Cardiac septum (tissue), 1 donor: ENCODE measurements at regions not wholly inside any gene's neighbourhood (a gene's known extent, or its start where the extent isn't known, plus 50 kb on each side); places are given as distances from the start of the nearest gene placed in this dataset.

ENCODE experiments used
- DNase-seq: peaks from one replicate; pipeline ENCODE4 v3.0.0-alpha.2; 2020; ENCODE audit warnings: low spot score
- intact Hi-C: fragments of 100-400 bp; cut with DNase I; formaldehyde crosslinking; loops from one replicate; pipeline ENCODE4 v1.14.0; 2022
- donor health status: DM: no; HTN: no; CAD: no.

DNA sequence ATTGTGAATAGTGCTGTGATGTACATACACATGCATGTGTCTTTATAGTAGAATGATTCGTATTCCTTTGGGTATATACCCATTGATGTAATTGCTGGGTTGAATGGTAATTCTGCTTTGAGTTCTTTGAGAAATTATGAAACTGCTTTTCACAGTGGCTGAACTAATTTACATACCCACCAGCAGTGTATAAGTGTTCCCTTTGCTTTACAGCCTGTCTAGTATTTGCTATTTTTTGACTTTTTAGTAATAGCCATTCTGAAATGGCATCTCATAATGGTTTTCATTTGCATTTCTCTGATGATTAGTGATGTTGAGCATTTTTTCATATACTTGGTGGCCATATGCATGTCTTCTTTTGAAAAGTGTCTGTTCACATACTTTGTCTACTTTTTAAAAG lies 54.5 kb upstream of the FAM78B start:
- intact Hi-C loops = no loop called here
- DNase-seq = no peak

DNA sequence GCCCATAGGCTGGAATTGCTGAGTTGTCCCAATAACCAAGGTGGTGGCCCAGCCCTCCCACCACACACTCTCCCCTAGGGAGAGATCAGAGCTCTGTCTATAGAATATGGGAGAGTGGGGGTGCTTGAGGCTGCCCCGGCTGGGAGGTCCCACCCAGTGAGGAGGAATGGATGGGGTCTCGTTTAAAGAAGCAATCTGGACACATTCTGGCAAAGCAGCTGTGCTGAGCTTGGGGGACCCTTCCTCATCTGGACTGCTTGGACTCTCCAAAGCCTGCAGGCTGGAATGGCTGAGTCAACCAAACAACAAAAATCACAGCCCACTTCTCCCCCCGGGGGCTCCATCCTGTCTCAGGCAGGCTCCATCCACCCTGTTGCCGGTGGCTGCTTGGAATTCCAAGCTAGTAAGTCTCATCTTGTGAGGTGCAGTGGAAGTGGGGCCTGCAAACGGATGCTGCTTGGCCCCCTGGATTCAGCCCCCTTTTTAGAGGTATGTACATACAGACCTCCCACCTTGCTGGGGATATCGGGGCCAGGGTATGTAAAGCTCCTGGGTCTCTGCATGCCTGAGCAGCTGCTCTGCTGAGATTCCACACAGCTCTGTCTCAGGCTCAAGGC lies 67.1 kb upstream of the FAM78B start:
- intact Hi-C loops = no loop called here
- no peak for DNase-seq

DNA sequence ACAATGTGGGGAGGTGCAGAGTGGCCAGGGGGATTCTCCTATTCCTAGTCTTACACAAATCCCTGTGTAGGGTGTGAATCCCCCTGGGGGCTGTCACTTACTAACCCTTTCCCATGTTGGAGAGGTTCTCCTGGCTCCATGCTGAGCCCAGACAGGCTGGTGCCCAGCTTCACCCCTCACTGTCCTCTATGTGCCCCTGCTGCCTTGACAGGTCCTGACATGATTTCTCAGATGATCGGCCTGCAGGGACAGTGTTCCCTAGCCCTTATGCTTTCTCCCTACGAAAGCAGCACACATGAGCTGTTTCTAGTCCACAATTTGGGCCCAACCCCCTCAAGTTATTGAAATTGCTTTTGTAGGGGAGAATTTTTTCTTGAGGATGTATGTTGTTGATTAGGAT lies 68.9 kb upstream of the FAM78B start:
- intact Hi-C loops = no loop called here

DNA sequence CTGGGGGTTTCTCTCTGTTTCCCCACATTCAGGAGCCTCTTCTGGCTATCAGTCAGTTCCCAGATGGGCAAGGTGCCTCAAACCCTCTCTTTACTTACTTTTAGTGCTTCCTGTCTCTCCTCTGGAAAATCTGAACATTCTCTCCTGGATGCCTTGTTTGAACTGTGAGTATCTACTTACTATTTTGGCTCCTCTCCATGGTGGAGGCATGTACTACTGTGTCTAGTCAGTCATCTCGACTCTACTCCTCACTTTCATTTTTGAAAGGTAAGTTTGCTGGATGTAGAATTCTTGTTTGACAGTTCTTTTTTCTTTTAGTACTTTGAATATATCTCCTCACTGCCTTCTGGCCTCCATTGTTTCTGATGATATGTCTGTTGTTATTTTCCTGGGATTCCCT lies 70.9 kb upstream of the FAM78B start:
- intact Hi-C loops = no loop called here
- DNase-seq = no peak

More for the DNA sequence above, 68.9 kb upstream of the FAM78B start:
- no peak for DNase-seq

DNA sequence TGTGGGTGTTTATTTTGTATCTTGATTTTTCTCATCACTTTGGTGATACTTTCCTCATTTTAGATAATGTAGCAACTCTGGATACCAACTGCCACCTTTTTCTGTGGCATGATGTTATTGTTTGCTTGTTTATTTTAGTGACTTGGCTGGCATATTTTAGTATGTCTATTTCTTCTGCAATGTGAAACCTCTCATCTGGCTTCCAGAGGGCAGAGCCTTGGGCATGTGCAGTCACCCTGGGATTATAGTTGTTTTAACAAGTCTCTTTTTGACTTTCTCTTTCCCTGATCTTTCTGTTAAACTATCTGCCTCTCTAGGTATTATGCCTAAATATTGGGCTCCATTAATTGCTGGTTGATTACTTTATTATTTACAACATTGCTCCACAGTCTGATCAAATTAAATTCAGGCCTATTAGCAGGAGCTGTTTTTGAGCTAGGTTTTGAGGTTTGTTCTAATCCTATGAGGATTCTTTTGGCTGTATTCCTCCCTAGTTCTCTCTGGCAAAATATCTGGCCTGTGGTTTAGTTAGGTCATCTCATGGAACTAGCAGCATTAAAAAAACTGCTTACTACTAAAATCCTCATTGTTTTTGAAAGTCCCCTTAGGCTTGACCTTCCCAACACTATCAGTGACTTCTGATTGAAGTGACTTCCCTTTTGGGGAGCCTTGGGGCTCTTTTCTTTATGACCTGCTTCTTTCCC lies 86.4 kb upstream of the FAM78B start:
- DNase-seq = no peak
- intact Hi-C loops = no loop called here

DNA sequence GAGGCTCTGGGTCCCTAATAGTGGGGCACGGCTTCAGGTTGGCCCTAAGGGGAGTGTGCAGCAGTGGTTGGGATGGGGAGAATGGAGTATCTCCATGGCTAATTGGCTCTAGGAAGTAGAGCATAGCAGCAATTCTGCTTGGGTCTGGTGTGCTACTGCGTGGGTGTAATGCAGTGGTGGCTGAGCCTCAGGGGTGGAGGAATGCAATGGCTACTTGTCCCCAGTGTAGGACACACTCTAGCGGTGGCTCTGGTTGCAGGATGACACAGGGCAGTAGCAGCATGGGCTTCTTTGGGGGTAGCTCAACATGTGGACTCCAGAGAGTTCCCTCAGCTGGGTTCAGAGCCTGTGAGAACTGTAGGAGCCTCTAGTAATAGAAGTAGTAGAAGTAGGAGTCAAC lies 91.2 kb upstream of the FAM78B start:
- intact Hi-C loops = no loop called here
- no peak for DNase-seq

DNA sequence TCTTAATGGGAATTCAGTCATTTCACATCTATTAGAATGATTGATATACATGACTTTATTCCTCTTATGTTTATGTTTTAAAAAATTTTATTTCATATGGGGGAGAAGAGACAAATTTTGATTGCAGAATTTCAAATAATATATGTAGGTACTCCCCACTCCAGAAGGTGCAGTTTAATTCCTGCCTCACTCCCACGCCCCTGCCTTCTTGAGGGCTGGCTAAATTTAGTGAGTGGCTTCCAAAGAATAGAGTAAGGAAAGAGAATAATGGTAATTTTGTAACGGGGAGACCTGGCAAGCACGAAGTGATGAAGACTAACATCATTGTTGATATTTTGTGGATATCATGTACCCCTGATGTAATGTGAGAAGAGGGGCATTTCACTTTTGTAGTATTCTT lies 94.7 kb upstream of the FAM78B start:
- intact Hi-C loops = no loop called here
- DNase-seq = no peak

DNA sequence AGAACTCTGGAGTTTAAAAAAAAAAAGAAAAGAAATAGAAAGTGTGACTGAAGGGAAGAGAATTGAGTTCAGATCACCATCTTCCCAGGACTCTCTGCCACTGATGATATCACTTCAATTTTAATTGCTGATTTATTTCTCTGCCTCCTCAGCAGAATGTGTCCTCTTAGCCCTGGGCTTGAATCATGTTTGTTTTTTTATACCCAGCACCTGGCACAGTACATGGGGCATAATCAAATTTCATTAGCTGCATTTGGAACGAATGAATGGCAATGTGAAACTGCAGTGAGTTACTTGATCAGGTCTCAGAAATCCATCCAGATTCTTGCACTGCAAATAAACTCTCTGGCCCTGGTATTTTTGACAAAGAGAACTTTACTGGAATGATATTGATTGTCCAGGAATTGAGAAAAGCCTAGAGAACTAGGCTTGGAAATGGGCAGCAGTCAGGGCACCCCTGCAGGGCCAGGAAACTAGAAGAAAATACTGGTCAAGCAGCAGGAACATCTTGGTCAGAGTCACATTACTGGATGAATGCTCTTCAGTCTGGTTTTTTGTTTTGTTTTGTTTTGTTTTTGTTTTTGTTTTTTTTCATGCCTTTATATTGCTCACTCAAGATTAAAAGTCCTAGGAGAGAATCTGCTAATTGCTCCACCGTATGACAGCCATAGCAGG lies 103.8 kb upstream of the FAM78B start:
- intact Hi-C loops = no loop called here
- no peak for DNase-seq

DNA sequence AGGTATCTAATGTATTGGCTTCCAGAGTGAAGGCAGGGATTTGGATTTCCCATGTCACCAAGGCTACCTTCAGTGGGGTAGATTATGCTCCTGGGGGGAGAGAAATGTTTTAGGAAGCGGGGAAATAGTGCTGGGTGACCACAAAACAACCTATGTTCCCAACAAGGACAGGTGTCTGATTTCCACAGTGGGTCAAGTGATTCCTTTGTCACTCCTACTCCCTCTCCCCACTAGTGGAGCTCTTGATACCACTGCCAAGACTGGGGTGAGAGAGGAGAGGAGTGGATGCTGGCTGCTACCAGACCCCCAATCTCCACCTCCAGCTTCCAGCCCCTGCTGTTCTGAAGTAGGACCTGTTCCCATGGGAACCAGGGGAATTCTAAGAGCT lies 104.3 kb upstream of the FAM78B start:
- intact Hi-C loops = no loop called here
- DNase-seq = no peak

DNA sequence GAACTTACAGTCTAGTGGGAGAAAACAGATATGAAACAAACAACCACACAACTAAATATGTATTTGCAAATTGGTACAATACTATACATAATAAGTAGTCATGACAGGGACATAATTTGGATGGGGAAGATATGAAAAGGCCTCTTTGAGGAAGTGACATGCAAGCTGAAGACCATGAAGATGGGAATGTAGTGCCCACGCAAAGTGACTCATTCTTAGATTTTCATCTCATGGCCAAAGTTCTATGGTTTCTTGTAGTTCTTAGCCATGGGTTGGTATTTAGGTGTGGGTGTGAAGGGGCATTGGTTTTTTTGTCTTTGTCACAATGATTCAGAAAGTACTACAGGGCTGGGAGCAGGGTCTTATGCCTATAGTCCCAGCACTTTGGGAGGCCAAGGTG lies 105.4 kb upstream of the FAM78B start:
- intact Hi-C loops = no loop called here
- no peak for DNase-seq

DNA sequence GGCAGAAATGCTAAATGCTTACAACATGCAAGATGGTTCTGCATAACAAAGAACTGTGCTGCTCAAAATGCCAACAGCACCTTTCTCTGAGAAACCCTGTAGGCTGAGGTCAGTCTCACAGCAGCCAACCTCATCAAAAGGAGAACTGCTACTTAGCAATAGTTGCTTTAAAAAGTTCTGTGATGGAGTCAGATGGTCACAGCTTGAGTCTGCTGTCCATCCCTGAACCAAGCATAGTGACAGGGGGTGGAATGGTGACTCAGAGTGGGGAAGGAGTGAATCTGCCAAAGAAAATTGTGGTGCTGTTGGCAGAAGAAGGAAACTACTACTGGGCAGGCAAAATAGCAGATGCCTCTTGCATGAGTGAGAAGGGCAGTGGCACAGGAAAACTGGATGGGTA lies 106.0 kb upstream of the FAM78B start:
- intact Hi-C loops = no loop called here

DNA sequence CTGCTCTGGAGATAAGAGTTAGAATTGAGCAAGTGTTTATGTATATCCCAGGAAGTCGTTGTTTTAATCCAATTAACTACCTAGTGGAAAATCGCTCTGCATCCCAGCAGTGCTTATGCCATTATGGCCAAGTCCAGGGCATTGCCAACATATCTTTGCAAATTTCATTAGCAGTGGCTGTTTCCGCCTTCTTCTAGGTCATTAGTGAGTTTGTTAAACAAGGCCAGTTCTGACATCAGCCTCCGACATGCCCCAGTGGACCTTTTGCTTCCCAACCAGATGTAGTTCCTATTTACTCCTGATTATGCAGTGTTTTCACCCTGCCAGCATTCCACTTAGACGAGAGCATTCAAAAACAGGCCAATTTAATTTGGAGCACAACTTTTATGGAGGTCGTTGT lies 106.8 kb upstream of the FAM78B start:
- DNase-seq = no peak
- intact Hi-C loops = no loop called here

More for the DNA sequence above, 106.0 kb upstream of the FAM78B start:
- no peak for DNase-seq

DNA sequence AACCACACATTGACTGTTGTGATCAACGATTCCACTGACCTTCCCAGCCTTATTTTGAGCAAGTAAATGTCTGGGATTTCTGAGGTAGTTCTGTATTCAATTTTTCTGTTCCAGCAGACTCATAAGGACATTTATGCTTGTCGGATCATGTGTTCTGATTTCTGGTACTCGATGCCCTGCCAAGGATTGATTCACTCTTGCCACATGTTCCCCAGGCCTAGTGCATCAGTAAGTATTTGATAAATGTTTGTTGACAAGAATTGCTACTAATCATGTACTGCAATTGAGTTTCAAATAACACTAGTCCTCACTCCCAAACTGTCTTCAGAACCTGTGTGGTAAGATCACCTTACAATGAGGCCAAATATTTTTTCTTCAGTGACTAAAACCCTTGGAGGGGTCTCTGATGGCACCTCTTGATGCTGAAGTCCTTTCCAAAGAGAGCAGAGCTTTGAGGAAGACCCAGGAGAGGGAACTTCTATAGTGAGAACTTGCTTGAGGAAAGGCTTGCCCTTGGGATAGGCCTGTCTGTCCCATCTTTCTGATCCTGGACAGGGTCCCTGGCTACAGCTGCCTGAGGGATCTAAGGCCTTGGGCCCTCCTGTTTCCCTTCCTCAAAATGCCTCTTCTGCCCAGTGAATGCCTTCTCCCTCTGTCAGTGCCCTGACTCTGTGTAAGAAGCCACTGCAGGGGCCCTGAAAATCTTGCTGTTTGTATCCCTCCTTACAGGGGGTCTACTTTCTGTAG lies 115.8 kb upstream of the FAM78B start:
- DNase-seq = no peak
- intact Hi-C loops = no loop called here

DNA sequence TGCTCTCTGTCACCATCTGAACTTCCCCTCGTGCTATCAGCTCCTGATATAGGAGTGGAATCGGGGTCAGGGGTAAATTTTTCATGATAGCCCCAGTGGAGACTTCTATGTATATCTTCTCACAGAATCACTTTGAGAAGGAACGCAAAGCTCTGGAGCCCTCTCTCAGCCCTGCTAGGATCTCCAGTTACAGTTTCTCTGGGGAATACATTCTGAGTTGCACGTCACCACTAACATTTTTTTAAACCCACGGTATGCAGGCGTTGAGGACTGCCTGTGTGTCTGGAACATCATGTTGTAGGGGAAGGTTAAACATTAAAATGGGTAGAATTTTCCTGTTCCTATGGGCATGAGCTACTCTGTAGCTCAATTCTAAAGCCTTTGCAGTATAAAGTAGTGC lies 116.4 kb upstream of the FAM78B start:
- intact Hi-C loops = no loop called here
- DNase-seq = no peak

DNA sequence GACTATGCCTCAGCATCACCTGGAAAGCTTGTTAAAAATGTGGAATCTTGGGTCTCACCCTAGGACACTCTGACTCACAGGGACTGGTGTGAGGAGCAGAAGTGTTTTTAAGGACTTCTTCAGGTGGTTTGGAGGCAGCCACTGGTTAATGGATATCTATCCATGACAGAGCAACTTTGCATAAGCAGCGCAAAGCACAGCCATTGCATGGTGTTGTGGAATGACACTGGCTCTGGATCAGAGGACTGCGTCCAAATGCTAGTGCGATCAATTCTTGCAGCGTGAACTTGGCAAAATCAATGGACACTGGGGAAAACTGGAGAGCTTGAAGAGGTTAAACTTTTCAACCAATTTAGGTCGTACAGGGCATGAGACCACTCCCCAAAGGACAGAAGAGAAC lies 116.8 kb upstream of the FAM78B start:
- intact Hi-C loops = no loop called here
- no peak for DNase-seq

DNA sequence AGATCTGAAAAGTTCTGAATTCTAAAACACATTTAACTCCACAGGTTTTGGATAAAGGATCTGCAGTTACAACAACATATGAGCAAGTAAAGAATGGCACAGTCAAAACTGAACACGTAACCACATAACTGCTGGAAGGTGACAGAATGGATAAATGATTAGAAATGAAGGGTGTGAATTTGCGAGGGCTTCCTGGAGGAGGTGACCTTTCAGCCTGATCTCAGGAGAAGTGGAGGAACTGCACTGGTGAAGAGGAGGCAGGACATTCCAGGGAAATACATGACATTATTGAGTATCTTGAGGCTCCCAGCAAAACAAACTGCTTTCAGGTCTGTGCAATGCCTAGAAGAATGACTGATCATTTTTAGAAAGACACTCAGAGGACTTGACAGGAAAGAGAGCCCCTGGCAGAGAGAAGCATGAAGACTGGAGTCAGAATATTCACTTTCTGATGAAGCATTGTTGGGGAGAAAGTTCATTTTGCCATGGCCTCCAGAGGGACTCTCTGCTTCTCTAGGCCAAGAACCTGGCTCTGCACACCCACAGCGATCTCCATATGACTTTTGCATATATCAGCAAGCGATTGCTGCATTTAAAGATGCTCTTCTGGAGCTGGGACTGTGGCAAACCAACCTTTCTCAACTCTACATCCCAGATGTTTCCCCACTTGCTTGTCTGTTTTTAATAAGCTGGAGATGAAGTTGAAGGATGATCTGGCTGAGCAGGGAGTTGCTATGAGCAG lies 122.7 kb upstream of the FAM78B start:
- DNase-seq = no peak
- intact Hi-C loops = no loop called here

DNA sequence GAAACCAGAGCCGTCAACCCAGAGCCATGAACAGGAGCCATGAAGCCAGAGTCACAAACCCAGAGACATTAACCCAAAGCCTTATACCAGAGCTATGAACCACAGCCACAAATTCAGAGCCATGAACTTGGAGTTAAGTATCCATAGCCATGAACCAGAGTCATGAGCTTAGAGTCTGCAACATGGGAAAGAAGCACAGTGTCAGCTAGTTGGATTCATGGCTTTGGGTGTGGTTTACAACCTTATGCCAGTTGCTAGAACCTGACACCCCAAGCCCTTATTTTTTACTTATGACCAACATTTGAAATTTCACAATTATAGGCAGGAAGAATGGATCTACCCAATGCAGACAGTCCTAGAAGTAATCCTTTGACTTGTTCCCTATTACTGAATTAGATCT lies 128.9 kb upstream of the FAM78B start:
- intact Hi-C loops = no loop called here
- DNase-seq = no peak

DNA sequence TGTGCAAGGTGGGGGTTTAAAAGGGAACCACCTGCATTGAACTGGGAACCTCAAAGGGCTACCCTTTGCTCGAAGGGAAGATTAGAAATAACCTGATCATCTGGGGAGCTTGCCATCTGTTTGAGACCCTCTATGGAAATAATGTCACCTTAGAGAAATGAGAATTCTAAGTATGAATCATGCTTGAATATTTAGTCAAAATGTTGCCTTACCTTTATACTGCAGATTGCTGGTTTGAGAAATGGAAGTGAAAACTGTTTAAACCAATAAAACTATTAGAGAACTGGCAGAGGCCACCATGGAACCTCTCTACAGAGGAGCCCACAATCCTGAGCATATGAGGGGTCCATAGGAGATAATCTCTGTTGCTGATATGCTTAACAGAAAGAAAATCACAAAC lies 131.2 kb upstream of the FAM78B start:
- DNase-seq = no peak
- intact Hi-C loops = no loop called here

DNA sequence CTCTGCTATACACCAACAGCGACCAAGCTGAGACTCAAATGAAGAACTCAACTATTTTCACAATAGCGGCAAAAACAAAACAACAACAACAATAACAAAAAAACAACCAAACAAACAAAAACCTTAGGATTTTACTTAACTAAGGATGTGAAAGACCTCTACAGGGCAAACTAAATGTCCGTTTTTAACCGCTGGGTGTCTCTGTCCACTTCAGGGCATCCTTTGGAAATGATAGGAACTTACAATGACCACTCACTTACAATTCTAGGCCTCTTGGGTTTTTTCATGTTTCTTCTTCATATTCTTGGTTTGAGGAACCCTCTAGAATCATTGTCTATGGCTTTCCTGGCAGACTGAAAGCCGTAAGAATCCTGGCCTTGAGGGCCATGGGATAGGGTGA lies 134.0 kb upstream of the FAM78B start:
- intact Hi-C loops = no loop called here
- no peak for DNase-seq
